Ovary (tissue), 7 donors: ENCODE measurements at regions not wholly inside any gene's neighbourhood (a gene's known extent, or its start where the extent isn't known, plus 50 kb on each side); places are given as distances from the start of the nearest gene placed in this dataset.

Source experiments
- DNase-seq, 5 donors: peaks; one replicate each; pipeline ENCODE4 v3.0.0-alpha.2; 2019 to 2020
- H3K27ac ChIP-seq, 2 donors: fragments of 200-600 bp; one replicate each; pipeline versions ENCODE4 v1.5.1 to v1.8.0; 2019 to 2022
- H3K27me3 ChIP-seq: fragments of 200-600 bp; one replicate; pipeline ENCODE4 v1.8.0; 2022
- H3K36me3 ChIP-seq: fragments of 200-600 bp; sonication (generic); one replicate; pipeline ENCODE4 v1.5.1; 2019
- H3K4me1 ChIP-seq: one replicate; pipeline ENCODE4 v1.8.1; 2013; ENCODE audit warnings: mild to moderate bottlenecking, moderate library complexity; ENCODE audit not compliant: insufficient read depth
- H3K4me3 ChIP-seq: fragments of 200-600 bp; sonication (generic); one replicate; pipeline ENCODE4 v1.5.1; 2017
- H3K9me3 ChIP-seq, 2 donors: fragments of 200-600 bp in 1 of 2; sonication (generic) in 1 of 2; one replicate each; pipeline versions ENCODE4 v1.5.1 to v1.8.1; 2013 to 2019; ENCODE audit warnings: mild to moderate bottlenecking in 1 of 2, moderate library complexity in 1 of 2
- EP300 ChIP-seq: sonication (generic); formaldehyde crosslinking; IDR thresholded peaks from one replicate; pipeline ENCODE4 v1.6.1; 2017; ENCODE audit warnings: antibody characterized with exemption
- POLR2A ChIP-seq: fragments of 450-650 bp; IDR thresholded peaks from one replicate; pipeline ENCODE4 v1.6.1; 2017; ENCODE audit warnings: antibody characterized with exemption, mild to moderate bottlenecking, moderate library complexity
- WGBS, 3 donors: extraction: QIAGEN DNeasy Blood & Tissue Kit in 1 of 3; methylation state at CpG; one replicate each; pipeline versions ENCODE4 v1.1.5 to v1.1.7; 2013 to 2017; 5-methylcytosine and 5-hydroxymethylcytosine counted together
- intact Hi-C, 4 donors: fragments of 100-400 bp; cut with DNase I; formaldehyde crosslinking; loops; one replicate each; pipeline versions ENCODE4 v1.11.0 to v1.15.1; 2022 to 2023
- TF ChIP-seq, protein P1 (sequence below), 3 donors: fragments of 450-650 bp in 2 of 3; fragments of 200-600 bp in 1 of 3; IDR thresholded peaks; one replicate each; pipeline versions ENCODE4 v1.5.1 to v1.8.0; 2016 to 2022; ENCODE audit warnings: antibody characterized with exemption in 3 of 3, mild to moderate bottlenecking in 1 of 3
- donor health status: DM: no; HTN: no; CAD: no; lungs with moderate emphysema.
- donor health status: DM: no; HTN: no; CAD: no.
- donor health status: Bipolar disorder and iron deficiency.
- donor health status: DM: no; HTN: no; CAD: no.
- donor health status: DM: yes; HTN: yes; CAD: no.

DNA sequence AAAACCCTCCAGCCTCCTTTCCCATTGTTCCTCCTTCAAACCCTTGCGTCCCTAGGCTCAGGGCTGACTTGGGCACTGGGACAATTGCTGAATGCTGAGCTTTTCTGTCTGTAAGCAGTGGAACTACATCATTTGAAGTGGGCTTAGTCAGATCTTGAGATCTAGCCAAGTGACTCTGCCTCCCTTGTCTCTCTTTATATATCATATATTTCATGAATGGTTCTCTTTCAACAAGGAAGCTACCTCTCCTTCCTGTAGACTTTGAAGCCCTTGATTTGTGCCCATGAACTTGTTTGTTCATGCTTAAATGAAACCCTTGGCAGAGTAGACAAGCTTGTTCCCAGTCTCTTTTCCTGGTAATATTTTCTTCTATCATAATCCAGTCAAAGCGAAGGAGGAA is 60.0 kb upstream of the KIF13A start:
- Histone ChIP-seq H3K4me1 (peaks cover 7% of the 10 kb centered on the region), H3K27ac (no peak overlapping the region), H3K4me3 (no peak overlapping the region), H3K36me3 (no peaks in the 10 kb centered on the region), H3K27me3 (no peaks in the 10 kb centered on the region), H3K9me3 (no peaks in the 10 kb centered on the region)
- 85 to 96% (median 94%) methylated on average over 2 of the region's 2 CpGs for WGBS, 3 donors
- DNase-seq = no peak
- no peak for TF ChIP-seq EP300
- TF ChIP-seq, protein P1, sequence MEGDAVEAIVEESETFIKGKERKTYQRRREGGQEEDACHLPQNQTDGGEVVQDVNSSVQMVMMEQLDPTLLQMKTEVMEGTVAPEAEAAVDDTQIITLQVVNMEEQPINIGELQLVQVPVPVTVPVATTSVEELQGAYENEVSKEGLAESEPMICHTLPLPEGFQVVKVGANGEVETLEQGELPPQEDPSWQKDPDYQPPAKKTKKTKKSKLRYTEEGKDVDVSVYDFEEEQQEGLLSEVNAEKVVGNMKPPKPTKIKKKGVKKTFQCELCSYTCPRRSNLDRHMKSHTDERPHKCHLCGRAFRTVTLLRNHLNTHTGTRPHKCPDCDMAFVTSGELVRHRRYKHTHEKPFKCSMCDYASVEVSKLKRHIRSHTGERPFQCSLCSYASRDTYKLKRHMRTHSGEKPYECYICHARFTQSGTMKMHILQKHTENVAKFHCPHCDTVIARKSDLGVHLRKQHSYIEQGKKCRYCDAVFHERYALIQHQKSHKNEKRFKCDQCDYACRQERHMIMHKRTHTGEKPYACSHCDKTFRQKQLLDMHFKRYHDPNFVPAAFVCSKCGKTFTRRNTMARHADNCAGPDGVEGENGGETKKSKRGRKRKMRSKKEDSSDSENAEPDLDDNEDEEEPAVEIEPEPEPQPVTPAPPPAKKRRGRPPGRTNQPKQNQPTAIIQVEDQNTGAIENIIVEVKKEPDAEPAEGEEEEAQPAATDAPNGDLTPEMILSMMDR (IDR thresholded peaks at IDR 0.05) = no peak
- no peak for TF ChIP-seq POLR2A
- intact Hi-C loops = no loop called here

DNA sequence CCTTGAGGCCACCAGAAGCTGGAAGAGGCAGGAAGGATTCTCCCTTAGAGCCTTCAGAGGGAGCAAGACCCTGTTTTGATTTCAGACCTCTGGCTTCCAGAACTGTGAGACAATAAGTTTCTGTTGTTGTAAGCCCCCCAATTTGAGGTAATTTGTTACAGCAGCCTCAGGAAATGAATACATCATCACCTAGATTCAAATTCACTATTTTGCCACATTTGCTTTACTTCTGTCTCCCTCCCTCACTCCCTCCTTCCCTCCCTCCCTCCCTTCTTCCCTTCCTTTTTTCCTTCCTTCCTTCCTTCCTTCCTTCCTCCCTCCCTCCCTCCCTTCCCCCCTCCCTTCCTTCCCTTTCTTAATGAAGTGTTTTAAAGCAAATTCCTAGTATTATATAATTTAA is 58.1 kb upstream of the KIF13A start:
- DNase-seq = no peak
- Histone ChIP-seq H3K27ac (no peak overlapping the region), H3K9me3 (no peaks in the 10 kb centered on the region), H3K4me3 (no peak overlapping the region), H3K36me3 (no peaks in the 10 kb centered on the region), H3K4me1 (peaks cover 8% of the 10 kb centered on the region), H3K27me3 (no peaks in the 10 kb centered on the region)
- TF ChIP-seq, protein P1 (IDR thresholded peaks at IDR 0.05) = no peak
- TF ChIP-seq EP300 = no peak
- intact Hi-C loops = no loop called here

DNA sequence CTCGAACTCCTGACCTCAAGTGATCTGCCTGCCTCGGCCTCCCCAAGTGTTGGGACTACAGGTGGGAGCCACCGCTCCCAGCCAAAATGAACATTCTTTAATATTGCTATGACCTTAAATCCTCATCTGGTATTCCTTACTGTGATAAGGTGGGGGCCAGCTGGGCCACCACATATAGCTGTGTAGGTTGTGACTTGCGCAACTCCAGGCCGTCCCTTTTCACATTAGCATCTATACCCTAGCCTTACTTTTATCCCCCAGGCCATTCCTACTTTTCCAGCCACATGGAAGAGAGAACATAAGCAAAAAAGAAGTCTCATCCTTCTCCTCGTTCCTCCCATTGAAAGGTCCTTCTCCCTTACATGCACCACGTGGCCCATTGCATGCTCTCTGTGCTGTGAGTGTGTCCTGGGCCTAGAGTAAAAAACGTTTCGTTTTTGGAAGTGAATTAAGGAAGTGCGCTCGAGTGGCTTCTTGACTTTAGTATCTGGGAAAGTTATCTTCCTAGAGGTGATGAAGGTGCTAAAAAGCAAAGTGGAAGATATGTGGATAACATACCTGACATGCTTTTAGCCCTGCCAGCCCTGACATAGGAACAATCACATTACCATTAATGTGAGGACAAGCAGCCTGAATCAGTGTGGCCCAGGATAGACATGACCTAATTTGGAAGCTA is 56.8 kb upstream of the KIF13A start:
- WGBS, 3 donors = 86 to 90% (median 87%) methylated on average over 11 of the region's 11 CpGs
- TF ChIP-seq, protein P1 (IDR thresholded peaks at IDR 0.05) = no peak
- TF ChIP-seq EP300 = no peak
- TF ChIP-seq POLR2A = no peak
- Histone ChIP-seq H3K4me1 (peaks cover 8% of the 10 kb centered on the region), H3K9me3 (no peaks in the 10 kb centered on the region), H3K36me3 (no peaks in the 10 kb centered on the region), H3K4me3 (no peak overlapping the region), H3K27ac (no peak overlapping the region), H3K27me3 (no peaks in the 10 kb centered on the region)
- no peak for DNase-seq
- intact Hi-C loops = no loop called here

DNA sequence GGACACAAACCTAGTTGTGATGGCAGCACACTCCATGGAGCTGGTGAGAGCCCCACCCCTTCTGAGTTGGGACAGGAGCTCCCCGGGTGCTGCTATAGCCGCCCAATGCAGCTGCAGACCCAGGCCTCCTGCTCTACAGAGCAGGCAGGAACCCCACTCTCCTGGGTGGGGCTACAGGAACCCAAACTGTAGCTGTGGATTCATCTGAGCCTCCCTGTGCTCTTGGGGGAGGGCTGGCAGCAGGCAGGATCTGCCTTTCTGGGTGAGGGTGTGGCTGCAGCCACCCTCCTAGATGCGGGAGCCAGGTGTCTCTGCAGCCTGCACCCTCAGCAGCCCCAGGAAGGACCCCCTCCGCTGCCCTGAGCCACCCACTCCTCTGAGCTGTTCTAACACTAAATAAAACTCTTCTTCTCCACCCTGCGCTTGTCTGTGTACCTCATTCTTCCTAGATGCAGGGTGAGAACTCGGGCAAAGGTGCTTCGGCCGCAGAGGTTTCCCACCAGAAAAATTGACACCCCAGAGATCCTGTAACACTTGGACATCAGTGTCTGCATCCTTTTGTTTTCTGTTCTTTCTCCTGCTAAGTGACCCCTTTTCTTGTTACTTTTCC is 55.2 kb upstream of the KIF13A start:
- Histone ChIP-seq H3K27me3 (no peaks in the 10 kb centered on the region), H3K4me3 (no peak overlapping the region), H3K4me1 (peaks cover 8% of the 10 kb centered on the region), H3K36me3 (no peaks in the 10 kb centered on the region), H3K9me3 (no peaks in the 10 kb centered on the region), H3K27ac (peak overlapping the region in 1 of 2 donors; percentile 21)
- intact Hi-C loops = no loop called here
- WGBS, 3 donors = 88 to 96% (median 90%) methylated on average over 8 of the region's 8 CpGs
- no peak for DNase-seq
- TF ChIP-seq POLR2A (no peak), EP300 (no peak)
- TF ChIP-seq, protein P1 (IDR thresholded peaks at IDR 0.05) = no peak
